Activated CD4-positive, alpha-beta T cell treated with anti-CD3 and anti-CD28 coated beads, Interleukin-10, Interleukin-2, amounts not matched to agents 100 ng/mL and 50 ng/mL, durations not matched to agents 16 hours and 8 hours (primary cell): ENCODE measurements at regions not wholly inside any gene's neighbourhood (a gene's known extent, or its start where the extent isn't known, plus 50 kb on each side); places are given as distances from the start of the nearest gene placed in this dataset.

Source experiments
- DNase-seq: peaks from one replicate; pipeline ENCODE4 v3.0.0-alpha.2; 2020

DNA sequence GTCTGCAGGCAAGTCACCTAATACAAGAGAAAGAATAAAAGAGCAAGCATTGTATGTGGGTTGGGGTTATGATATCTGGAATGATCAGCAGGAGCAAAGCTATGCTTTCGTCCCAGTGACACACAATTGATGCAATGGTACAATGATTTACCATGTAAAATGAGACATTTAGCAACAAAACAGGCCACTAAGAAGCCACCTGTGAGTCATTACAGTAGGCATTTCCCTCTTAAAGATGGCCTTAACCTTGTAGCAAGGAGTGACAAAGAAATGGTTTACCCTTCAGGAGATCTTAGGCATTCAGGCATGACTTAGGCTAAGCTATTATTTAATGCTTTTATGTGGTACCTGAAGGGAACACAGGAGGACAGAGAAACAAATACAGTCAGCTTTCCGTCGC lies 373.3 kb upstream of the RBMS3 start:
- peak; percentile 11 for DNase-seq

GRCh38 chr3:28912120-28912885 lies 368.6 kb upstream of the RBMS3 start:
- no peak for DNase-seq

- DNase-seq, result peak; percentile 37
Measured at GRCh38 chr3:28915741-28916500, 364.9 kb upstream of the RBMS3 start.

- peak; percentile 65 for DNase-seq
Measured at GRCh38 chr3:28916713-28917499, 364.0 kb upstream of the RBMS3 start.

- no peak for DNase-seq
Measured at GRCh38 chr3:28917895-28918475, 362.9 kb upstream of the RBMS3 start.

GRCh38 chr3:28922376-28922775 lies 358.5 kb upstream of the RBMS3 start:
- DNase-seq, result no peak

DNA sequence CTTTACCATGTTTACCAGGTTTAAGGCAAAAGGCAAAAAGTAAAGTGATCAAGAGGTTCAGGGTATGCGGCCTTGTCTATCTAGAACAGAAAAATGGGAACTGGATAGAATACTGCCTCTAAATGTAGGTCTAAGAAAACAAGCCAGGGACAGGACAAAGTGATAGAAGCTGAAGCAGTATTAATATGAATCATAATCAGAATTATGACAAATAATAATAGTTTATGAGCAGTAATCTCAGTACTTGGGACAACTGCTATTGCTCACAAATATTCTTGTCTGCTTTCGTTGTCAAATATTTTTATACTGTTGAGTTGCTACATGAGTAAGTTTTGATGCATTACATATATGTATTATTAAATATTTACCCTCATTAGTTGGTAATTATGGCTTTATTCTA lies 356.9 kb upstream of the RBMS3 start:
- peak; percentile 25 for DNase-seq

- DNase-seq, result peak; percentile 58
Measured at GRCh38 chr3:28924744-28925360, 356.0 kb upstream of the RBMS3 start.

GRCh38 chr3:28933337-28933736 lies 347.5 kb upstream of the RBMS3 start:
- no peak for DNase-seq

GRCh38 chr3:28934126-28934813 lies 346.6 kb upstream of the RBMS3 start:
- no peak for DNase-seq

GRCh38 chr3:28935146-28935545 lies 345.7 kb upstream of the RBMS3 start:
- DNase-seq, result peak; percentile 71

DNA sequence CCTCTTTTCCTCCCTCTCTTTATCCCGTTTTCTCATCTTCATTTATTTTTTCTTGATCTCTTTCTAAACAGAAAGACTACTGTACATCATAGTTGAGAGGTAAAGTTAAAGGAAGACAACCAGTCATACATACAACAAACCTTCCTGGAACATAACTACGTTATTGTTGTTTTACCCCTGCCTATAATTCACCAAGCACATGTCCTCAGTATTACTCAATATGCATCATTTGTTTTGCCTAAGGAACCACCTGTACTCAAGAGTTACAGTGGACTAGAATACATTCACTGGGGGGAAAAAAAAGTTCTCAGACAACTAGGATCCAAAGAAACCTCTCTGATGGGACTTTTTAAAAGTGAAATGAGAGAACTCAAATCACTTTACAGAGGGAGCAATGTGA lies 344.7 kb upstream of the RBMS3 start:
- DNase-seq, result peak; percentile 38

DNA sequence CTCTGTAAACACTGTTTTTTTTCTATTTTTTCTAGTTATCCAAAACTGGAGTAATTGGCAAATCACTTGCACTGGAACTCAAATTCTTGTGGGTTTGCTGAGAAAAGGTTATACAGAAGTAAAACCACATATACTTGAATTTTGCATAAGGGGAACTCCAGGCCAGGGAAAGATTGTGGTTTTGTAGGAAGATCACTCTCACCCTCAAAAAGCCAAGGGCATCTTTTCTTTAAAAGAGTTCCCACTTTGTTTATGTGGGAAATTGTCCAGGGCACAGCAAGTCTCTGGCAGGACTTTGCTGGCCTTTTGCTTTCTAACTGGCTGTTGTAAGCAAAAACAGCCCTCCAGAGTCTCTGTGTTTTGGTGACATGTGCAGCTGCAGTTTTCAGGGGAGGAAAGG lies 340.3 kb upstream of the RBMS3 start:
- DNase-seq, result peak; percentile 65

DNA sequence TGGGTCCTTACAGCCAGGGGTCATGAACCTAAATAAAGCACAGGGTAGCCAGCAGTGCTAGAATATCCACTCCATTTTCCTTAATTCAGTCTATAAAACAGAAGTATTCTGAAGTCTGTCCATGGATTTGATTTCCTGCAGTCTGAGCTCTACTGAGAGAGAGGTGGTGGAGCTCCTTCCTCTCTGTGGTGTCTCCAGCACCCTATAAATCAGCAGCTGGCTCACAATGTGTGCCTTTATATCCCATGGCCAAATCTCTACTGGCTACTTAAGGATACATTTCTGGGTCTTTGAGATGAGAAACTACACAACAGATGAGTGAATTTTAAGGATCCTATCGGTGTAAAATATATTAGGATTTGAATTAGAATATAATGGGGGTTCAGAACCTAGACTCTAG lies 339.9 kb upstream of the RBMS3 start:
- DNase-seq, result no peak

DNA sequence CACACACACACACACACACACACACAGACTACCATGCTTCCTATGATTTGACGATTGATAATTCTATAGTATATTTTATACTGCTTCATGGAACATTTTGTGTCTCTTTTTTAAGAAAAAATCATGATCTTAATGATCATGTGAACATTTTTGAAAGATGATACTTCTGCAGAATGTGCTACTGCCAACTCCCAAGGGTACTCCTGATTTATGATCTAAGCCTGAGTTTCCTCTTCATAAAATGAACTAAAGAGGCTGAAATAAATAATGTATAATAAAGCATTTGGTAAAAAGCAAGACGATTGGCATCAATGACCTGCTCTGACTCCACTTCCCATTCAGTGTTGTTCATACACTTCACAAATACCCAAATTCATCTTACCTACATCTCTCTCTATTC lies 333.8 kb upstream of the RBMS3 start:
- no peak for DNase-seq

DNA sequence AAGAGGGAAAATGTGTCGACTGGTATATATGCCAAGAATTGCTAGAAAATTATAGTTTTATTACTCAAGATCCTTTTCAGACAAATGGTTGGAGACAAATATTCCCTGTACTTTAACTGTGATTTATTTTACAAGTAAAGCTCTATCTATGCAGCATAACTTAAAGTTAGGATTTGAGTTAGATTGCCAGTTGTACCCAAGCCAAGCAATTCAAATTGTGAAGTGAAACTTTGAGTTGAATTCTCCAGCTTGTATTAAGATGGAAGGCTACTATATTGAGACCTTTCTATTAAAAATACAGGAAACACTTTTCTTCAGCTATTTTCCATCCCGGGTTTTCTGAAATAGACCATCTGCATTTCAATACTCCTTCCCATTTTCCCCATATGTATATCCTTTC lies 333.1 kb upstream of the RBMS3 start:
- DNase-seq, result no peak

- no peak for DNase-seq
Measured at GRCh38 chr3:28948685-28949084, 332.2 kb upstream of the RBMS3 start.

- no peak for DNase-seq
Measured at GRCh38 chr3:28949580-28949979, 331.3 kb upstream of the RBMS3 start.

DNA sequence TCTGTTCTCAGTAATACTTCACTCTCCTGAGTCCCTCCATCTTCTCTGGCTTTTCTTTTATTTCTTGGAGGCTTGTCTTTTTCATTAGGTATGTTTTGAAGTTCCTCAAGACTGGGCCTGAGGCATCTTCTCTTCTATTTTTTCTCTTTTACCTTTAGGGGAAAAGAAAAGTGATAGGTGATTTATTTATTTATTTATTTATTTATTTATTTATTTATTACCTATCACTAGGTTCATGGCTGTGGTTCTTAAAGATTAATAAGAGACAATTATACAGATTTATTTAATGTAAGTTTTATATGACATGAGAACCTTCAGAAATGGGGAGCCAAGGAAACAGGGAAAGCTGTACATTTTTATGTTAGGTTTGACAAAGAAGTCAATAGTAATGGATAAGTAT lies 330.3 kb upstream of the RBMS3 start:
- no peak for DNase-seq

GRCh38 chr3:28951772-28952556 lies 328.9 kb upstream of the RBMS3 start:
- no peak for DNase-seq

DNA sequence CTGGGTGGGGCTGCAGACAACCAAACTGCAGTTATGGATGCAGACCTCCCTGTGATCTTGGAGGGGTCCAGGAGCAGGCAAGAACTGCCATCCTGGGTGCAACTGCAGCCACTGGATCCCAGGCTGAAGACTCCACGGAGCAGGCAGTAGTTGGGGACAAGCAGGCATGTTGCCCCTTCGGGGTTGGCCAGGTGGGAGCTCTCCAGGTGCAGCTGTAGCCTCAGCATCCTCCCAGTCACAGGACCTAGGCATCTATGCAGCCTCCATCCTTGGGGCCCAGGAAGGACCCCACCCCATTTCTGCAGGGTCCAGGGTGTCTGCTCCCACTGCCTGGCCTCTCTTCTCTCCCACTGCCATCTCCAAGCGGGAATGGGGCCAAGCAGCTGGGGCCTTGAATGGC lies 322.2 kb upstream of the RBMS3 start:
- DNase-seq, result no peak
